ENCODE measurements at regions not wholly inside any gene's neighbourhood (a gene's known extent, or its start where the extent isn't known, plus 50 kb on each side); places are given as distances from the start of the nearest gene placed in this dataset.
A peak's percentile ranks its signal among the peaks of the same experiment; 100 is the strongest.

DNA sequence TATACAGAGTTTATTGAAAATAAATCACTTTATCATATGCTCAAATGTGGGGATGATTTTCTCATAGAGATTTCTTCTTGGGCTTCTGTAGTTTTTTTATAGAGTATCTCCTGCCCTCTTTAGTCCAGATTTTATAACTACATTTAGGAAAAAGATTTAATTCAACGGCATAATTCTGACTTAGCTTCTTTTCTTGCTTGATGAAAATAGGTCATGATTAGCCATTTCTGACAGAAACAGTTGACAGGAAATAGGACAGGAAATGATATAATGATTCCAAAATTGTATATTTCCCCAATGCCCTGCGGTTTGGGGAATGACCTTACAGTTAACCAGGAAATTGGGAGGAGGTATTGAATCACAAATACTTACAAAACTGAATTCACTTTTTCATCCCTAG lies 1531.9 kb upstream of the ACVR2A start:
- Histone ChIP-seq H3K4me1 (ENCODE audit: insufficient read depth) (no peaks in the 10 kb centered on the region), H2AFZ (no peak overlapping the region), H4K20me1 (replicated peaks; ENCODE audit: insufficient read depth) (no peaks in the 10 kb centered on the region), H3K9me2 (ENCODE audit: insufficient read depth) (no peaks in the 10 kb centered on the region), H3K36me3 (ENCODE audit: insufficient read depth) (no peaks in the 10 kb centered on the region), H3K27ac (ENCODE audit: low read depth) (no peak overlapping the region), H3K79me2 (replicated peaks; ENCODE audit: insufficient read depth) (no peaks in the 10 kb centered on the region), H3F3A (replicated peaks; ENCODE audit: low read depth) (no peaks in the 10 kb centered on the region), H3K27me3 (ENCODE audit: insufficient read depth) (no peaks in the 10 kb centered on the region), H3K4me2 (no peak overlapping the region), H3K4me3 (no peak overlapping the region)
- ATAC-seq: no peak
- Mint-ChIP-seq H3K9me3 (peaks cover 6% of the 10 kb centered on the region), H3K4me1 (peaks cover 9% of the 10 kb centered on the region; the same call in 2 of the 3 replicates), H3K27ac (peak overlapping the region; percentile 63; the same call in 1 of the 2 replicates), H3K27me3 (ENCODE audit: insufficient read depth, low read depth, poor library complexity) (no peaks in the 10 kb centered on the region), H3K4me3 (no peak overlapping the region), H3K36me3 (ENCODE audit: low read depth) (peaks cover 4% of the 10 kb centered on the region; the same call in 2 of the 3 replicates)
- TF ChIP-seq, protein P1, sequence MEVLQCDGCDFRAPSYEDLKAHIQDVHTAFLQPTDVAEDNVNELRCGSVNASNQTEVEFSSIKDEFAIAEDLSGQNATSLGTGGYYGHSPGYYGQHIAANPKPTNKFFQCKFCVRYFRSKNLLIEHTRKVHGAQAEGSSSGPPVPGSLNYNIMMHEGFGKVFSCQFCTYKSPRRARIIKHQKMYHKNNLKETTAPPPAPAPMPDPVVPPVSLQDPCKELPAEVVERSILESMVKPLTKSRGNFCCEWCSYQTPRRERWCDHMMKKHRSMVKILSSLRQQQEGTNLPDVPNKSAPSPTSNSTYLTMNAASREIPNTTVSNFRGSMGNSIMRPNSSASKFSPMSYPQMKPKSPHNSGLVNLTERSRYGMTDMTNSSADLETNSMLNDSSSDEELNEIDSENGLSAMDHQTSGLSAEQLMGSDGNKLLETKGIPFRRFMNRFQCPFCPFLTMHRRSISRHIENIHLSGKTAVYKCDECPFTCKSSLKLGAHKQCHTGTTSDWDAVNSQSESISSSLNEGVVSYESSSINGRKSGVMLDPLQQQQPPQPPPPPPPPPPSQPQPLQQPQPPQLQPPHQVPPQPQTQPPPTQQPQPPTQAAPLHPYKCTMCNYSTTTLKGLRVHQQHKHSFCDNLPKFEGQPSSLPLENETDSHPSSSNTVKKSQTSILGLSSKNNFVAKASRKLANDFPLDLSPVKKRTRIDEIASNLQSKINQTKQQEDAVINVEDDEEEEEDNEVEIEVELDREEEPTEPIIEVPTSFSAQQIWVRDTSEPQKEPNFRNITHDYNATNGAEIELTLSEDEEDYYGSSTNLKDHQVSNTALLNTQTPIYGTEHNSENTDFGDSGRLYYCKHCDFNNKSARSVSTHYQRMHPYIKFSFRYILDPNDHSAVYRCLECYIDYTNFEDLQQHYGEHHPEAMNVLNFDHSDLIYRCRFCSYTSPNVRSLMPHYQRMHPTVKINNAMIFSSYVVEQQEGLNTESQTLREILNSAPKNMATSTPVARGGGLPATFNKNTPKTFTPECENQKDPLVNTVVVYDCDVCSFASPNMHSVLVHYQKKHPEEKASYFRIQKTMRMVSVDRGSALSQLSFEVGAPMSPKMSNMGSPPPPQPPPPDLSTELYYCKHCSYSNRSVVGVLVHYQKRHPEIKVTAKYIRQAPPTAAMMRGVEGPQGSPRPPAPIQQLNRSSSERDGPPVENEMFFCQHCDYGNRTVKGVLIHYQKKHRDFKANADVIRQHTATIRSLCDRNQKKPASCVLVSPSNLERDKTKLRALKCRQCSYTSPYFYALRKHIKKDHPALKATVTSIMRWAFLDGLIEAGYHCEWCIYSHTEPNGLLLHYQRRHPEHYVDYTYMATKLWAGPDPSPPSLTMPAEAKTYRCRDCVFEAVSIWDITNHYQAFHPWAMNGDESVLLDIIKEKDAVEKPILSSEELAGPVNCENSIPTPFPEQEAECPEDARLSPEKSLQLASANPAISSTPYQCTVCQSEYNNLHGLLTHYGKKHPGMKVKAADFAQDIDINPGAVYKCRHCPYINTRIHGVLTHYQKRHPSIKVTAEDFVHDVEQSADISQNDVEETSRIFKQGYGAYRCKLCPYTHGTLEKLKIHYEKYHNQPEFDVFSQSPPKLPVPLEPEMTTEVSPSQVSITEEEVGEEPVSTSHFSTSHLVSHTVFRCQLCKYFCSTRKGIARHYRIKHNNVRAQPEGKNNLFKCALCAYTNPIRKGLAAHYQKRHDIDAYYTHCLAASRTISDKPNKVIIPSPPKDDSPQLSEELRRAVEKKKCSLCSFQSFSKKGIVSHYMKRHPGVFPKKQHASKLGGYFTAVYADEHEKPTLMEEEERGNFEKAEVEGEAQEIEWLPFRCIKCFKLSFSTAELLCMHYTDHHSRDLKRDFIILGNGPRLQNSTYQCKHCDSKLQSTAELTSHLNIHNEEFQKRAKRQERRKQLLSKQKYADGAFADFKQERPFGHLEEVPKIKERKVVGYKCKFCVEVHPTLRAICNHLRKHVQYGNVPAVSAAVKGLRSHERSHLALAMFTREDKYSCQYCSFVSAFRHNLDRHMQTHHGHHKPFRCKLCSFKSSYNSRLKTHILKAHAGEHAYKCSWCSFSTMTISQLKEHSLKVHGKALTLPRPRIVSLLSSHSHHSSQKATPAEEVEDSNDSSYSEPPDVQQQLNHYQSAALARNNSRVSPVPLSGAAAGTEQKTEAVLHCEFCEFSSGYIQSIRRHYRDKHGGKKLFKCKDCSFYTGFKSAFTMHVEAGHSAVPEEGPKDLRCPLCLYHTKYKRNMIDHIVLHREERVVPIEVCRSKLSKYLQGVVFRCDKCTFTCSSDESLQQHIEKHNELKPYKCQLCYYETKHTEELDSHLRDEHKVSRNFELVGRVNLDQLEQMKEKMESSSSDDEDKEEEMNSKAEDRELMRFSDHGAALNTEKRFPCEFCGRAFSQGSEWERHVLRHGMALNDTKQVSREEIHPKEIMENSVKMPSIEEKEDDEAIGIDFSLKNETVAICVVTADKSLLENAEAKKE (CRISPR knock-in tag; IDR thresholded peaks at IDR 0.05): no peak
- TF ChIP-seq, protein P2, sequence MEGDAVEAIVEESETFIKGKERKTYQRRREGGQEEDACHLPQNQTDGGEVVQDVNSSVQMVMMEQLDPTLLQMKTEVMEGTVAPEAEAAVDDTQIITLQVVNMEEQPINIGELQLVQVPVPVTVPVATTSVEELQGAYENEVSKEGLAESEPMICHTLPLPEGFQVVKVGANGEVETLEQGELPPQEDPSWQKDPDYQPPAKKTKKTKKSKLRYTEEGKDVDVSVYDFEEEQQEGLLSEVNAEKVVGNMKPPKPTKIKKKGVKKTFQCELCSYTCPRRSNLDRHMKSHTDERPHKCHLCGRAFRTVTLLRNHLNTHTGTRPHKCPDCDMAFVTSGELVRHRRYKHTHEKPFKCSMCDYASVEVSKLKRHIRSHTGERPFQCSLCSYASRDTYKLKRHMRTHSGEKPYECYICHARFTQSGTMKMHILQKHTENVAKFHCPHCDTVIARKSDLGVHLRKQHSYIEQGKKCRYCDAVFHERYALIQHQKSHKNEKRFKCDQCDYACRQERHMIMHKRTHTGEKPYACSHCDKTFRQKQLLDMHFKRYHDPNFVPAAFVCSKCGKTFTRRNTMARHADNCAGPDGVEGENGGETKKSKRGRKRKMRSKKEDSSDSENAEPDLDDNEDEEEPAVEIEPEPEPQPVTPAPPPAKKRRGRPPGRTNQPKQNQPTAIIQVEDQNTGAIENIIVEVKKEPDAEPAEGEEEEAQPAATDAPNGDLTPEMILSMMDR (conservative IDR thresholded peaks at IDR 0.05; ENCODE audit: low read depth in 2 of 2): peak in 1 of 2 experiments; percentile 27; a peak in 2 of 4 replicates
- DNase-seq (ENCODE audit: low spot score): peak; percentile 1

GRCh38 chr2:146305164-146305563 lies 1539.7 kb upstream of the ACVR2A start:
- Mint-ChIP-seq H3K27ac (no peak overlapping the region), H3K4me3 (no peak overlapping the region), H3K36me3 (ENCODE audit: low read depth) (peaks cover 16% of the 10 kb centered on the region; the same call in 2 of the 3 replicates), H3K9me3 (peaks cover 28% of the 10 kb centered on the region), H3K27me3 (ENCODE audit: insufficient read depth, low read depth, poor library complexity) (no peaks in the 10 kb centered on the region), H3K4me1 (no peaks in the 10 kb centered on the region)
- Histone ChIP-seq H3K9me2 (ENCODE audit: insufficient read depth) (peaks cover 6% of the 10 kb centered on the region; the same call in 1 of the 2 replicates), H3K4me2 (no peak overlapping the region), H3K4me1 (ENCODE audit: insufficient read depth) (no peaks in the 10 kb centered on the region), H3K79me2 (replicated peaks; ENCODE audit: insufficient read depth) (no peaks in the 10 kb centered on the region), H3K36me3 (ENCODE audit: insufficient read depth) (no peaks in the 10 kb centered on the region), H3K27ac (ENCODE audit: low read depth) (no peak overlapping the region), H3K4me3 (no peak overlapping the region), H2AFZ (peak overlapping the region; percentile 7; the same call in 1 of the 2 replicates), H3F3A (replicated peaks; ENCODE audit: low read depth) (no peaks in the 10 kb centered on the region), H4K20me1 (replicated peaks; ENCODE audit: insufficient read depth) (no peaks in the 10 kb centered on the region), H3K27me3 (ENCODE audit: insufficient read depth) (no peaks in the 10 kb centered on the region)
- no peak for DNase-seq (ENCODE audit: low spot score)
- TF ChIP-seq, protein P3, sequence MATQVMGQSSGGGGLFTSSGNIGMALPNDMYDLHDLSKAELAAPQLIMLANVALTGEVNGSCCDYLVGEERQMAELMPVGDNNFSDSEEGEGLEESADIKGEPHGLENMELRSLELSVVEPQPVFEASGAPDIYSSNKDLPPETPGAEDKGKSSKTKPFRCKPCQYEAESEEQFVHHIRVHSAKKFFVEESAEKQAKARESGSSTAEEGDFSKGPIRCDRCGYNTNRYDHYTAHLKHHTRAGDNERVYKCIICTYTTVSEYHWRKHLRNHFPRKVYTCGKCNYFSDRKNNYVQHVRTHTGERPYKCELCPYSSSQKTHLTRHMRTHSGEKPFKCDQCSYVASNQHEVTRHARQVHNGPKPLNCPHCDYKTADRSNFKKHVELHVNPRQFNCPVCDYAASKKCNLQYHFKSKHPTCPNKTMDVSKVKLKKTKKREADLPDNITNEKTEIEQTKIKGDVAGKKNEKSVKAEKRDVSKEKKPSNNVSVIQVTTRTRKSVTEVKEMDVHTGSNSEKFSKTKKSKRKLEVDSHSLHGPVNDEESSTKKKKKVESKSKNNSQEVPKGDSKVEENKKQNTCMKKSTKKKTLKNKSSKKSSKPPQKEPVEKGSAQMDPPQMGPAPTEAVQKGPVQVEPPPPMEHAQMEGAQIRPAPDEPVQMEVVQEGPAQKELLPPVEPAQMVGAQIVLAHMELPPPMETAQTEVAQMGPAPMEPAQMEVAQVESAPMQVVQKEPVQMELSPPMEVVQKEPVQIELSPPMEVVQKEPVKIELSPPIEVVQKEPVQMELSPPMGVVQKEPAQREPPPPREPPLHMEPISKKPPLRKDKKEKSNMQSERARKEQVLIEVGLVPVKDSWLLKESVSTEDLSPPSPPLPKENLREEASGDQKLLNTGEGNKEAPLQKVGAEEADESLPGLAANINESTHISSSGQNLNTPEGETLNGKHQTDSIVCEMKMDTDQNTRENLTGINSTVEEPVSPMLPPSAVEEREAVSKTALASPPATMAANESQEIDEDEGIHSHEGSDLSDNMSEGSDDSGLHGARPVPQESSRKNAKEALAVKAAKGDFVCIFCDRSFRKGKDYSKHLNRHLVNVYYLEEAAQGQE (IDR thresholded peaks at IDR 0.05; ENCODE audit: unreplicated experiment): no peak
- no peak for ATAC-seq

All from GM23338 (cell line).